Left renal cortex interstitium (tissue), 4 donors: ENCODE measurements at regions not wholly inside any gene's neighbourhood (a gene's known extent, or its start where the extent isn't known, plus 50 kb on each side); places are given as distances from the start of the nearest gene placed in this dataset.
"Not testable (repeated sequence)": the region's sequence is repeated elsewhere in the genome, so short reads cannot be mapped to it uniquely, and the experiment has no call there.

Experiments
- DNase-seq, 4 donors: peaks; one replicate each; pipeline ENCODE4 v3.0.0-alpha.2; 2013; ENCODE audit warnings: low read depth in 4 of 4, low spot score in 2 of 4, missing footprints in 1 of 4

GRCh38 chr11:98155696-98156095 is 865.1 kb upstream of the CNTN5 start:
- no peak for DNase-seq

DNA sequence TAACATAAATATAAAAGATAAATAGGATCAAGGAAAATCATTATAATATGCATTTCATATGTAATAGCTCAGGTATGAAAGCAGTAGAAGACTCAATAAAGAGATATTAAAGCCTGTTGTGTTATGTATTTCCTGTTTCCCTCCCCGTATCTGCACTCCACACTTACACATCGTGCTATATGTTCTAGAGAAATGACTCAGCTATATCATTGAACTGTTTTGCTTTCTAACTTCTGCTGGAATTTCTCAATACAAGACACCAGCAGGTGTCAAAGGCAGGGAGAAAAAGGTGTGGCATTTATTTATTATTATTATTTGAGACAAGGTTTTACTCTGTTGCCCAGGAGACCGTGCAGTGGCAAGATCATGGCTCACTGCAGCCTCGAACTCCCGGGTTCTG is 842.8 kb upstream of the CNTN5 start:
- DNase-seq = no peak

GRCh38 chr11:98180511-98180910 is 840.2 kb upstream of the CNTN5 start:
- no peak for DNase-seq

GRCh38 chr11:98180921-98181320 is 839.8 kb upstream of the CNTN5 start:
- DNase-seq = no peak

GRCh38 chr11:98183034-98183433 is 837.7 kb upstream of the CNTN5 start:
- no peak for DNase-seq

- DNase-seq = no peak
Measured at GRCh38 chr11:98185245-98185644, 835.5 kb upstream of the CNTN5 start.

DNA sequence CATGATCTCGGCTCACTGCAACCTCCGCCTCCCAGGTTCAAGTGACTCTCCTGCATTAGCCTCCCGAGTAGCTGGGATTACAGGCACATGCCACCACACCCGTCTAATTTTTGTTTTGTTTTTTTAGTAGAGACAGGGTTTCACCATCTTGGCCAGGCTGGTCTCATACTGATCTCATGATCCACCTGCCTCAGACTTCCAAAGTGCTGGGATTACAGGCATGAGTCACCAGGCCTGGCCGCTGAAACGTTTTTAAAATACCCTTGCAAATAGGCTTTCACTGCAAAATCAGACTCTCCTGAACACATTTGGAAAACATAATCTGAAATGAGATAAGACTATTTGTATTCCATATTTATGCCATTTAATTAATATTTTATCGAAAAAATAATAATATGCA is 826.1 kb upstream of the CNTN5 start:
- no peak for DNase-seq

GRCh38 chr11:98195300-98195699 is 825.4 kb upstream of the CNTN5 start:
- DNase-seq = no peak

DNA sequence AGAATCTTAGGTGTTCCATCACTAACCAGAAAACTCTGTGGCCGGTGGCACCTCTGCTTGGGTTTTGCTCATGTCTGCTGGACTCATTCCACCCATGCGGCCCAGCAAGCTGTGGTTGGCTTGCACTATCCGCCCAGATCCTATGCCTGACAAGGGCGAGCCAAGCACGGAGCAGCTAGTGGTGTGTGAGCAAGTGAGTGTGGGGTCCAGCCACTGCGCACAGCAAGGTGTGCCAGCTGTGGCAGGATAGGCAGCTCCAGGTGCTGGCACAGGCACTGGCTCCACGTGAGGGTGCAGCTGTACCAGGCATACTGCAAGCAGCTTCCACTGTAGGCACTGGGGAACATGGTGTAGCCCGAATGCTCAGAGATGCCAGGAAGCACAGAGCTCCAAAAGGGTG is 813.7 kb upstream of the CNTN5 start:
- DNase-seq = no peak

DNA sequence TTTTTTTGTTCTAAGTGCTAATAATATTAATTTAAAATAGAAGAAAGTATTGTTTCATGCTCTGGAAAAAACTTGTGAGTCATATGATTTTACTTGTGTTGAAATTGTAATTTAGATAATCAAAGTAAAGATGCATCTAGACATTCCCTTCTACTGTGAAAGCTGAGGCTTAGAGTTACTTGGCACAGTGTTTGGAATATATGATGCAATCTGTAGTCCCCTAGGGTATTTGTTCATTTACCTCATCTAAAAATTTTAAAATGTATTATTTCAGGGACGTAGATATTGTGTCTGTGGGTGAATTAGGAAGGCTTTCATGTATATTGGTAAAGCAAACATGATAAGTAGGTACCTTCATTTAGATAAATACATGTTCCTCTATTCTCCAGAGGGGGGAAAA is 793.5 kb upstream of the CNTN5 start:
- DNase-seq = no peak

- DNase-seq = no peak
Measured at GRCh38 chr11:98230678-98231077, 790.1 kb upstream of the CNTN5 start.

GRCh38 chr11:98234698-98235097 is 786.1 kb upstream of the CNTN5 start:
- no peak for DNase-seq

GRCh38 chr11:98243897-98244296 is 776.9 kb upstream of the CNTN5 start:
- no peak for DNase-seq

DNA sequence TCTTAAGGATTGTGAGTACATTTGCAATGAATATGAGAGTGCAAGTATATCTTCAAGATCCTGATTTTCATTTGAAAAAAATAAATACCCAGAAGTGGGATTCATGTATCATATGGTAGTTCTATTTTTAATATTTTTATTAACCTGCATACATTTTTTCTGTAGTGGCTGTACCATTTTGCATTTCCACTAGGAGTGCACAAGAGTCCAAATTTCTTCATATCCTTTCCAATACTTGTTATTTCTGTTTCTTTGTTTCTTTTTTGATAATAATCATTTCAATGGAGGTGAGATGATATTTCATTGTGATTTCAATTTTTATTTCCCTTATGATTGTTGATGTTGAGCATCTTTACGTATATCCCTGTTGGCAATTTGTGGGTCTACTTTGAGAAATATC is 759.8 kb upstream of the CNTN5 start:
- DNase-seq = no peak

DNA sequence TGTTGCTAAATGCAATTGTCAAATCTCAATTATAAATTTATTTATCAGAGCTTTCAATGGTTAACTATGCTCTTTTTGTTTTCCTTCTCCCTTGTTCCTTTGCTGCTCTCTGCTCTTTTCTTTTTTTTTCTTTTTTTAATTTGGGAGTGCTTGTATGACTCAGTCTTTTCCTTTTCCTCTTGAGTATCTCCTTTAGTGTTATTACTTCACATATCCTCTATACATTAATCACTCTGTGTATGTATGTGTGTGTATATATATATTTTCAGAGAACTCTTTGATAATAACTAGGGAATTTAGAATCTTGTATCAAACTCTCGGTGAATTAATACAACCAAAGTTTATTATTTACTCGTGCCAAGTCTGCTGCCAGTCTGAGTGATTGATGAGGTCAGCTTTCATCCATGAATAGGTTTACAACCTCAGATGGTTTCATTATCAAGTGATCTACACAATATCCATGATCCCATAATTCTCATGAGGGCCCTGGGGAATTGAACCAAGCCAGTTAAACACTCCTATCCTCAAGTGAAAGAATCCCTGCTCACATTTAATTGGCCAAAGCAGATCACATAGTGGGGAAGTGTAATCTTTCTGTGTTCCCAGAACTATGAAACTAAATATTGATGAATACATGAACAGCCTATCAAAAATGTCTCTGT is 743.4 kb upstream of the CNTN5 start:
- DNase-seq = no peak

- DNase-seq = no peak
Measured at GRCh38 chr11:98289617-98290263, 731.0 kb upstream of the CNTN5 start.

DNA sequence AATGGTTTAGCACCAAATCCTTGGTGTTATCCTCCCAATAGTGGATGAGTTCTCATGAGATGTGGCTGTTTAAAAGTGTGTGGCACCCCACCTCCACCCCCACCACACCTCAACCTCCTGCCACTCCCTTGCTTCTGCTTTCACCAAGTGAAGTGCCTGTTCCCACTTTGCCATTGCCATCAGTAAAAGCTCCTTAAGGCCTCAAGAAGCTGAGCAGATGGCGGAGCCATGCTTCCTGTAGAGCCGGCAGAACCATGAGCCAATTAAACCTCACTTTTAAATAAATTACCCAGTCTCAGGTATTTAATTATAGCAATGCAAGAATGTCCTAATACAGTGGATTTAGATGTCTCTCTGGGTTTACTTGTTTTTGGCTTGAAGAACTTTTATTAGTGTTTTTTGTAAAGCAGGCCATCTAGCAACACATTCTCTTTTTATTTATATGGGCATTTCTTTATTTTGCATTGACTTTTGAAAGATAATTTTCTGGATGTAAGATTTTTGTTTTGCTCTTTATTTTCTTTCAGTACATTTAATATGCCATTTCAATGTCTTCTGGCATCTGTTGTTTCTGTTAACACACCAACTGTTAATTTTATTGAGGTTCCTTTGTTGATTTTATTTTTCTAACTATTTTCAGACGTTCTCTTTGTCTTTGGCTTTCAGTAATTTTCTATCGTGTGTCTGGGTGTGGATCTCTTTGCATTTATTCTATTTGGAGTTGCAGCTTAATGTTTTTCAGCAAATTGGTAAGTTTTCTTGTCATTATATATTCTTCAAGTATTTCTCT is 724.5 kb upstream of the CNTN5 start:
- DNase-seq = no peak

- no peak for DNase-seq
Measured at GRCh38 chr11:98300719-98301118, 720.0 kb upstream of the CNTN5 start.

- DNase-seq = no peak
Measured at GRCh38 chr11:98307827-98308491, 712.8 kb upstream of the CNTN5 start.

- not testable (repeated sequence) for DNase-seq
Measured at GRCh38 chr11:98330306-98330705, 690.4 kb upstream of the CNTN5 start.

DNA sequence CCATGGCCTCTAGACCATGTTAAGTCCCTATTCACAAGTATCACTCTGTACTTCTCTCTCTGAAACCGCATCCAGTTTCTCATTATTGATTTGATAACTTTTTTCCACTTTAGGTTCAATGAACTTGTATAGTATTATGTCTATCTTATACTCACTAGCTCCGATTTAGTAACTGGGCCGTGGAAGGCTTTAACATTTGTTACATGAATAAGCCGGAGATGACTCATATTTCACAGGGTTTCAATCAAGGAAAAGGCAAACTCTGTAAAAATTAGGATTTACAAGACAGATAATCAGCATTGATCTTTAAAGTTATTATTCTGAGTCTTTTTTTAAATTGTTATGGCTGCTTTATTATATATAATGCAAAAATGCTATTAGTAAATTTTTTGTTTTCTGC is 662.2 kb upstream of the CNTN5 start:
- no peak for DNase-seq
